SKM-1 (cell line): ENCODE measurements at regions not wholly inside any gene's neighbourhood (a gene's known extent, or its start where the extent isn't known, plus 50 kb on each side); places are given as distances from the start of the nearest gene placed in this dataset.
A peak's percentile ranks its signal among the peaks of the same experiment; 100 is the strongest.

Experiments used
- DNase-seq: peaks from one replicate; lab custom pipeline; 2025; ENCODE audit not compliant: unreplicated experiment; lab: John Stamatoyannopoulos, UW

GRCh38 chr6:139760128-139760527 lies 385.7 kb upstream of the CITED2 start:
- DNase-seq = no peak

GRCh38 chr6:139759086-139759485 lies 384.6 kb upstream of the CITED2 start:
- no peak for DNase-seq

GRCh38 chr6:139758209-139758611 lies 383.8 kb upstream of the CITED2 start:
- DNase-seq = peak; percentile 37

- DNase-seq = peak; percentile 14
These were observed 383.3 kb upstream of the CITED2 start for GRCh38 chr6:139757784-139758183.

DNA sequence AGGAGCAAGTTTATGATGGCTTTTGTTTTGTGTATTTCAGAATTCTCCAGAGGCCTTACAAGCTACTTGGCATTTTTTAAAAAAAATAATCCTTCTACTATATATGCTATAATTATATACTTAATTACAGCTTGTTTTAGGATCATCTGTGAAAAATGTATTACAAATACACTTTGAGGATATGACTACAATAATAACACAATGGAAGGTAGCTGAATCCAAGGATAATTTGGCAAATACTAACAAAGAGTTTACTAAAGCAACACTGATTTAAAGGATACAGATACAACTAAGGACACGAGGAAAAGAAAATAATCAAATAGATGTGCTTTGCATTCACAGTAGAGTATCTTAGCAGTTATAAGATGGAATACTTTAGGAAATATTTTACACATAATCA lies 381.9 kb upstream of the CITED2 start:
- DNase-seq = no peak

DNA sequence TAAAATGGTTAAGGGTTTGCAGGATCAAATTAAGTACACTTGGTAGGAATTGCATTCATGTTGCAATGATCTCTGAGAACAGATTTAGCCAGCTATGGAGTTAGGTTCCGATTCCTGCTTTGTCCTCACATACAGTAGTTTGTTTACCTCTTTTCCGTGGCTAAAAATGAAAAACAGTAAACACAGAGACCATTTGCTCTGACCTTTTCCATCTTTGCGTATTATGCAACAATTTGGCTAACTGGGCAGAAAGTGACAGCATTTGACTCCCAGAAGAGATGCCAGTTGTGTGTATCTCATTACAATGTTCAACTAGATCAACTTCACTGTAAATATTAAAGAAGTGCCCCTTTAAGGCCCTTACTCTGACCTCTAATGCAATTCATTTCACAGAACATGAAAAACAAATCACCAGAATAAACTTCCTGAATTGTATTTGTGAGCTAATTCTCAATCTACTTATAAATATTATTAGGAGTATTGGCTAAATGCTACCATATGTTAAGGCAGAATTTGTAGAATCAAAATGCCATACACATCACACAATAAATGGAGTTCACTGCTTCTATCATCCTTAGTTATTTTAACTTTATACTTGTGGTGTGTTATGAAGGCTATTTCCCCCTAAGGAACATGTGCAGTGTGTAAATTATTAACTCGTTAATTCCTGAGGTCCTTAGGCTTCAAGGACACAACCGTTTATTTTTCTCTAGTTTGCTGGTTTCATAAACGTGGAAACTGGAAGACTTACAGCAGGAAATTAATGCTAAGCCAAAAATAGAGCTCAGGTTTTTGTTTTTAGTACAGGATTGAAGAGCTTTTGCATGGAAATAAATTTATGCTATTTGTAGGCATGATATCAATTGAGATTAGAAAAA lies 380.7 kb upstream of the CITED2 start:
- no peak for DNase-seq

DNA sequence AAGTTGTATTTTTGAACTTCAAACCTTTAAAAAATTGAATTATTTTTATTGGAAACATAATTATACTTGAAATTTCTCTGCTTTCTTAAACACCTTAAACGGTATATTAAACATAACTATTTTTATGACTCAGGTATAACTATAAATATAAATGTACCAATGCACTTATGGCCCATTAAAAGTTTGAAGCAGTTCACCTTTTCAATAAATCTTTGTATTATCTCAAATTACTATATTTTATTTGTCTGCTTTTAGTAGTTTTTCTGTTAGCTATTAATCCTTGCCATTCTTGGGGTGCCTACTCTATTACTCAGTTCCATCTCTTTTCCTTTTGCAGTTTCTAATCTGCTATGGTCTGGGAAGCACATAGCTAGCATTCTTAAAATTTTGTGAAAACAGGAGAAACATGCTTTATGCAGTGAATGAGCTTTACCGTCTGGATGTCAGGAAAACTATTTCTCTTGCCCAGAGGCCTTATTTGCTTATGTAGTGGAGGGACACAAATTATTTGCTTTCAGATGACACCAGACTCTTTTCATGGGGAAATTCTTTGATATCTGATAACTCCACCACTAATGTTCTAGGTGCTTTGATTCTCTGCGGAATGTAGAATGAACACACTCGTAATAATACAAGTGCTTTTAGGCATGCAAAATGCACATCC lies 378.9 kb upstream of the CITED2 start:
- no peak for DNase-seq

DNA sequence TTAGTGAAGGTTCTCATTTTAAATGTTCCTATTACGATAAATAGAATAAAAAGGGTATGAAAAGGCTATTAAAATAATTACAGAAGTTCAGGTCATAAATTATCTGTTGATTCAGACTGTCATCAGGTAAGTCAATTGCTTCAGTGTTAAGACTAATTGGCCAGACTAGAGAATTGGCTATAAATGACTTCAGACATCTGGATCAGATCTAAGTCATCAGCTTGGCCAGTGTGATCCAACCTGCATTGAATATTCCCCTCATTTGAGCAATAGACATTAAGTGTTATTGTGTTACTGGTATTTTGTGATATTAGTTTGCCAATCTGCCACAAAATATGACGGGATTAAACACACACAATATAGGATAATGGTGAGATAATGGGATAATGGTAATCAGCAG lies 377.6 kb upstream of the CITED2 start:
- no peak for DNase-seq

- DNase-seq = no peak
These were observed 376.7 kb upstream of the CITED2 start for GRCh38 chr6:139751179-139751578.

- DNase-seq = no peak
These were observed 374.1 kb upstream of the CITED2 start for GRCh38 chr6:139748353-139749146.

DNA sequence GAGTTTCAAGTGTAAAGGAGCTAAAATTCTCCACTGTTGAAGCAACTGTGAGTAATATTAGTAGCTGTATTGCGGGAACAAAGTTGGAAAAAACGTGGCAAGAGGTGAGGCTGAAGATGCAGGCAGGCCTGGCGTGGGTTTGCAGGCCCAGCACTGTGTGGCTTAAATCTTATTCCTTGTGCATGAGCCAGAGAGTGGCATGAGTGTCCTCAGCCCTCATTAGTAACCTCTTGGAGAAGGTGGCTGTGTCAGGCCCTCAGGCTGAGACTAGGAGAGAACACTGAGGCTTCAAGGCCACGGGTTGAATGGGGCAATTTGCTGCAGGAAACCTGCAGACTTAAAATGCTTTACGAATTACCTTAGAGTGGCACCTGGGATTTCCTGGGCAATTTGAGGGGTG lies 372.7 kb upstream of the CITED2 start:
- no peak for DNase-seq

DNA sequence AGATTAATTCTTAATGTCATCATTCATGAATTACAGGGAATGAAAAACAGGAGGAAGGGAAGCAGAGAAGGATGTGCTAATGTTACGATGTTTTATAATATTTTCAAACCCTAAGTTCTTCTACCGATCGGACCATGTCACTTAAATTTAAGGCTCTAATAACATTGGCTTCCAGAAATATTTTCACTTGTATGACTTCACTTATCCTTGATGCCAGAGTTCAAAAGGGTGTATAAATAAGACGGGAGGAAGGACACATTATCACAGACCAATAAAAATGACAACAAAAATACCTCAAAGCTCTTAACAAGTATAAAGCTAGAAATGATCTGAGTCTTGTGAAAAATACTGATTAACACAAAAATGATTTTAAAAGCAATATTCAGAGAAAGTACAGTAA lies 370.4 kb upstream of the CITED2 start:
- no peak for DNase-seq

- no peak for DNase-seq
These were observed 369.4 kb upstream of the CITED2 start for GRCh38 chr6:139743664-139744437.

GRCh38 chr6:139742671-139743070 lies 368.2 kb upstream of the CITED2 start:
- no peak for DNase-seq

GRCh38 chr6:139738801-139739455 lies 364.5 kb upstream of the CITED2 start:
- DNase-seq = no peak

- DNase-seq = peak; percentile 65
These were observed 362.0 kb upstream of the CITED2 start for GRCh38 chr6:139736325-139736906.

DNA sequence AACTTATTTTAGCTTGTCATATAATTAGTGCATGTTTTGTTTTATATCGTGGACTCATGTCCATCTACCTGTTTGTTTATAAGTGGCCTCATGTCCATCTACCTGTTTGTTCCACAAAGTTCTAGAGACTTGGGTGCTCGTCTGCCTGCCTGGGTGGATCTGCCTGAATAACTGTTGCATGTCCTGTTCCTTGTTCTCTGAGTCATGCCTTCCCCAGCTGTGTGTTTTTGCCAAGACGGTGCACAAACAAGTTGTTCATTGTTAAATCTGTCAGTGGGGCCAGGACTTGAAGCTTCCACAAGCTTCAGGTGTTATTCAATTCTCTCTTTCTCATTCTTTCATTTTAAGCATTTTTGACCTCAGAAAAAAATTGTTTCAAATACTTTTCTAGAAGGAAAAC lies 358.0 kb upstream of the CITED2 start:
- DNase-seq = no peak

GRCh38 chr6:139730340-139730974 lies 356.0 kb upstream of the CITED2 start:
- no peak for DNase-seq

DNA sequence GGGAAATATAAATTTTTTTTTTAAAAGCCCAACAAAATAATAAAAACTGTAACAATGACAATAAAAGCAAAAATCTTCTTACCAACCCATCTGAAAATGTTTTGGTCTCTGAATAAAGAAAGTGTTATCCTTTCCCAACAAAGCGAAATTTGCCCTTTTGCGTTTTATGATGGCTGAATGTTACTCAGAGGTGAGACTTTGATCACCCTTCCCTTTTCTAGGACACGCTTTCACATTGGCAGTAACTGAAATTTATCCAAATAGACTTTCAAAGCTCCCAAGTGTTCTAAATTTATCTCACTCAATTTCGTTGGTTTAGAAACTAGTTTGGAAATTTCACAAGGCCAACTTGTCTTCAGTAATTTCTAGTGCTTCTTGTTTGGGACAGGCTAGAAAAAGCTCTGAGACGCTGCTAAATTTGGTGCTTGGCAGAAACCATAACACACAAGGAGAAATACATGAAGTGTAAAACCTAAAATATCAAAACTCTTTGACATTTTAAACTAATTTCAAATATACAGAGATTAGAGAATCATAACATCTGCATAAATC lies 354.5 kb upstream of the CITED2 start:
- DNase-seq = no peak
